ENCODE measurements at regions not wholly inside any gene's neighbourhood (a gene's known extent, or its start where the extent isn't known, plus 50 kb on each side); places are given as distances from the start of the nearest gene placed in this dataset.

GRCh38 chr1:235059221-235059620 is 69.4 kb downstream of the TOMM20 start:
- H3K36me3 ChIP-seq: no peaks in the 10 kb centered on the region
- TF ChIP-seq CTCF (IDR thresholded peaks at IDR 0.05): no peak
- peaks cover 4 to 40% of the 10 kb centered on the region in 2 donors for H3K4me1 ChIP-seq
- H3K27ac ChIP-seq: no peak overlapping the region
- intact Hi-C loops (cut with DNase I): no loop called here
- no peak overlapping the region for H3K4me3 ChIP-seq
- no peak for DNase-seq
- no peak for ATAC-seq
- no peaks in the 10 kb centered on the region for H3K27me3 ChIP-seq
- no peaks in the 10 kb centered on the region for H3K9me3 ChIP-seq

GRCh38 chr1:235058695-235059094 is 69.9 kb downstream of the TOMM20 start:
- Histone ChIP-seq H3K4me1 (peaks cover 4 to 34% of the 10 kb centered on the region in 2 donors), H3K27ac (no peak overlapping the region), H3K27me3 (no peaks in the 10 kb centered on the region), H3K36me3 (no peaks in the 10 kb centered on the region), H3K9me3 (no peaks in the 10 kb centered on the region), H3K4me3 (no peak overlapping the region)
- ATAC-seq (no peak), DNase-seq (no peak)
- TF ChIP-seq CTCF (IDR thresholded peaks at IDR 0.05): no peak
- intact Hi-C loops (cut with DNase I): no loop called here

DNA sequence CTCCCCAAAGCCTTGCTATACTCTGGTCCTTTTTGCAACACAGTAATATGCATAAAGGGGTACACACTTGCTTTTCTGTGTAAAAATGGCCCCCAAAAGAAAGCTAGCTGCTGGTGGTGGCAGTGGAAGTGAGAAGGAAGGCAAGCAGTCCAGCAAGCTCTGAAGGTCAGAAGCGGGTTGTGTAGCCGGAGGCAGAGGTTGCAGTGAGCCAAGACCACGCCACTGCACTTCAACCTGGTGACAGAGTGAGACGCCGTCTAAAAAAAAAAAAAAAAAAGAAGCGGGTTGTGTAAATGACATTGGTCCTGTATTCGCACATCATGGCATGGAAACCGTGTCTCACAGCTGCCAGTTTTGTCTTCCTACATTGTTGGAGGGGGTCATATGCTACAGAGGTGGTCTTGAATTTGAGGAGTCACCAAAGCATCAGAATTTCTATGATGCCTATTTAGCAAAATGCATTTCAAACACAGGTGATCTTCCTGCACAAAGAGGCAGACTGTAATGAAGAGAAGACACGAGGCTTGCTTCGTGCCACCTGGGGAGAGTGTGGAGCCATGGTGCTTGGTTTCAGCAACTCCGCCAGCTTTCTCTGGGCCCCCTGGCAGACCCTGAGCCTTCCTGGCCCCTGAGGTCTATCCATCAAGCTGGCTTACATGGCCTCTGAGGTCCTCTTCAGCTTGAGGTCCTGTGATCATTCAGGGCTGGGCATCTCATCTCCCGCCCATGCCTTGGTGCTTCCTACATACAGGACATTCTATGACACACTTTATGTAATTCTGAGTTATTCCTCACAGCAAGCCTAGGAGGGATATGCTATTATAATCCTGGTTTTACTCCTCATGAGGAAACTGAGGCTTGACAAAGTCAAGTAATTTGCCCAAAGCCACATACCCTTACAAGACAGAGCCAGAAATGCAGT is 71.0 kb downstream of the TOMM20 start:
- no peak overlapping the region for H3K27ac ChIP-seq
- no peak overlapping the region for H3K4me3 ChIP-seq
- no peak for ATAC-seq
- peaks cover 0 to 24% of the 10 kb centered on the region in 2 donors for H3K4me1 ChIP-seq
- intact Hi-C loops (cut with DNase I): no loop called here
- DNase-seq: no peak
- no peaks in the 10 kb centered on the region for H3K9me3 ChIP-seq
- H3K36me3 ChIP-seq: no peaks in the 10 kb centered on the region
- TF ChIP-seq CTCF (IDR thresholded peaks at IDR 0.05): no peak
- no peaks in the 10 kb centered on the region for H3K27me3 ChIP-seq

GRCh38 chr1:235056937-235057336 is 71.7 kb downstream of the TOMM20 start:
- H3K4me3 ChIP-seq: no peak overlapping the region
- TF ChIP-seq CTCF (IDR thresholded peaks at IDR 0.05): no peak
- H3K27ac ChIP-seq: no peak overlapping the region
- DNase-seq (no peak), ATAC-seq (no peak)
- no peaks in the 10 kb centered on the region for H3K27me3 ChIP-seq
- H3K9me3 ChIP-seq: no peaks in the 10 kb centered on the region
- peaks cover 0 to 22% of the 10 kb centered on the region in 2 donors for H3K4me1 ChIP-seq
- intact Hi-C loops (cut with DNase I): no loop called here
- no peaks in the 10 kb centered on the region for H3K36me3 ChIP-seq

GRCh38 chr1:235054936-235055335 is 73.7 kb downstream of the TOMM20 start:
- intact Hi-C loops (cut with DNase I): no loop called here
- H3K4me1 ChIP-seq: peaks cover 0 to 11% of the 10 kb centered on the region in 2 donors
- ATAC-seq: no peak
- no peaks in the 10 kb centered on the region for H3K36me3 ChIP-seq
- H3K9me3 ChIP-seq: no peaks in the 10 kb centered on the region
- TF ChIP-seq CTCF (IDR thresholded peaks at IDR 0.05): no peak
- DNase-seq: no peak
- H3K27ac ChIP-seq: no peak overlapping the region
- H3K4me3 ChIP-seq: no peak overlapping the region
- no peaks in the 10 kb centered on the region for H3K27me3 ChIP-seq
